ENCODE measurements at regions not wholly inside any gene's neighbourhood (a gene's known extent, or its start where the extent isn't known, plus 50 kb on each side); places are given as distances from the start of the nearest gene placed in this dataset.

- Mint-ChIP-seq H3K4me3 (no peak overlapping the region), H3K27me3 (no peaks in the 10 kb centered on the region), H3K4me1 (ENCODE audit: low read depth) (no peaks in the 10 kb centered on the region), H3K27ac (no peak overlapping the region), H3K36me3 (ENCODE audit: low read depth) (no peaks in the 10 kb centered on the region), H3K9me3 (peaks cover 2% of the 10 kb centered on the region)
- H3K36me3 ChIP-seq (ENCODE audit: insufficient read depth, low read length), result no peaks in the 10 kb centered on the region
- ChIA-PET CTCF (no interaction called here), POLR2A (no interaction called here)
- no peaks in the 10 kb centered on the region for H3K9me3 ChIP-seq (ENCODE audit: control insufficient read depth in 1 of 2, insufficient read depth in 1 of 2, low read length in 2 of 2)
- TF ChIP-seq CTCF (IDR thresholded peaks at IDR 0.05), result no peak
- H3K4me3 ChIP-seq (ENCODE audit: low read length), result no peak overlapping the region
- no peak overlapping the region for H3K27ac ChIP-seq (ENCODE audit: low read depth in 1 of 2, low read length in 2 of 2)
- H3K4me1 ChIP-seq (ENCODE audit: insufficient read depth, low read length), result no peaks in the 10 kb centered on the region
- DNase-seq (no peak), ATAC-seq (ENCODE audit: poor library complexity) (no peak)
- intact Hi-C loops (cut with DNase I, micrococcal nuclease), result no loop called here
- no peaks in the 10 kb centered on the region for H3K27me3 ChIP-seq (ENCODE audit: control insufficient read depth in 1 of 2, insufficient read depth in 2 of 2, low read length in 2 of 2)
Observed at GRCh38 chr3:167166012-167166411, 214.1 kb downstream of the ZBBX start.

- Mint-ChIP-seq H3K36me3 (ENCODE audit: low read depth) (no peaks in the 10 kb centered on the region), H3K9me3 (peaks cover 4% of the 10 kb centered on the region), H3K27me3 (no peaks in the 10 kb centered on the region), H3K27ac (no peak overlapping the region), H3K4me3 (no peak overlapping the region), H3K4me1 (ENCODE audit: low read depth) (no peaks in the 10 kb centered on the region)
- no peak for TF ChIP-seq CTCF (IDR thresholded peaks at IDR 0.05)
- H3K27me3 ChIP-seq (ENCODE audit: control insufficient read depth in 1 of 2, insufficient read depth in 2 of 2, low read length in 2 of 2), result no peaks in the 10 kb centered on the region
- POLR2A ChIA-PET, result no interaction called here
- no peak overlapping the region for H3K27ac ChIP-seq (ENCODE audit: low read depth in 1 of 2, low read length in 2 of 2)
- no peaks in the 10 kb centered on the region for H3K36me3 ChIP-seq (ENCODE audit: insufficient read depth, low read length)
- no peaks in the 10 kb centered on the region for H3K9me3 ChIP-seq (ENCODE audit: control insufficient read depth in 1 of 2, insufficient read depth in 1 of 2, low read length in 2 of 2)
- no peak for DNase-seq
- CTCF ChIA-PET, result no interaction called here
- ATAC-seq (ENCODE audit: poor library complexity), result no peak
- no peaks in the 10 kb centered on the region for H3K4me1 ChIP-seq (ENCODE audit: insufficient read depth, low read length)
- intact Hi-C loops (cut with DNase I, micrococcal nuclease), result no loop called here
- no peak overlapping the region for H3K4me3 ChIP-seq (ENCODE audit: low read length)
Observed at GRCh38 chr3:167163580-167163979, 216.5 kb downstream of the ZBBX start.

GRCh38 chr3:167162083-167162482 lies 218.0 kb downstream of the ZBBX start:
- no peaks in the 10 kb centered on the region for H3K9me3 ChIP-seq (ENCODE audit: control insufficient read depth in 1 of 2, insufficient read depth in 1 of 2, low read length in 2 of 2)
- no peak overlapping the region for H3K27ac Mint-ChIP-seq
- CTCF ChIA-PET, result no interaction called here
- H3K4me1 ChIP-seq (ENCODE audit: insufficient read depth, low read length), result no peaks in the 10 kb centered on the region
- ATAC-seq (ENCODE audit: poor library complexity), result no peak
- POLR2A ChIA-PET, result no interaction called here
- H3K36me3 ChIP-seq (ENCODE audit: insufficient read depth, low read length), result no peaks in the 10 kb centered on the region
- no peak for TF ChIP-seq CTCF (IDR thresholded peaks at IDR 0.05)
- no peak overlapping the region for H3K4me3 Mint-ChIP-seq
- H3K27me3 ChIP-seq (ENCODE audit: control insufficient read depth in 1 of 2, insufficient read depth in 2 of 2, low read length in 2 of 2), result no peaks in the 10 kb centered on the region
- intact Hi-C loops (cut with DNase I, micrococcal nuclease), result no loop called here
- no peaks in the 10 kb centered on the region for H3K36me3 Mint-ChIP-seq (ENCODE audit: low read depth)
- H3K4me3 ChIP-seq (ENCODE audit: low read length), result no peak overlapping the region
- H3K9me3 Mint-ChIP-seq, result peaks cover 4% of the 10 kb centered on the region
- no peak overlapping the region for H3K27ac ChIP-seq (ENCODE audit: low read depth in 1 of 2, low read length in 2 of 2)
- DNase-seq, result no peak
- H3K27me3 Mint-ChIP-seq, result no peaks in the 10 kb centered on the region
- H3K4me1 Mint-ChIP-seq (ENCODE audit: low read depth), result no peaks in the 10 kb centered on the region

Measured in CD4-positive, alpha-beta T cell (primary cell).